ENCODE measurements at regions not wholly inside any gene's neighbourhood (a gene's known extent, or its start where the extent isn't known, plus 50 kb on each side); places are given as distances from the start of the nearest gene placed in this dataset.
"Not testable (repeated sequence)": the region's sequence is repeated elsewhere in the genome, so short reads cannot be mapped to it uniquely, and the experiment has no call there.

GRCh38 chr15:70374096-70374495 lies 276.4 kb upstream of the TLE3 start:
- no peak for TF ChIP-seq CTCF (IDR thresholded peaks at IDR 0.05)
- H3K79me2 ChIP-seq = no peaks in the 10 kb centered on the region
- H3K27ac ChIP-seq = no peak overlapping the region
- no peak overlapping the region for H3K4me2 ChIP-seq (ENCODE audit: low read length)
- no peak overlapping the region for H2AFZ ChIP-seq
- H3K9me3 ChIP-seq (ENCODE audit: control insufficient read depth, low read length) = no peaks in the 10 kb centered on the region
- H3K4me3 ChIP-seq (ENCODE audit: low read depth, low read length) = no peak overlapping the region
- no peaks in the 10 kb centered on the region for H3K36me3 ChIP-seq (ENCODE audit: control insufficient read depth, insufficient read depth, low read length)
- H3K4me1 ChIP-seq = no peaks in the 10 kb centered on the region
- H3K27me3 ChIP-seq (ENCODE audit: control insufficient read depth, insufficient read depth, low read length) = no peaks in the 10 kb centered on the region
- no peak overlapping the region for H3K9ac ChIP-seq

GRCh38 chr15:70373439-70373838 lies 275.7 kb upstream of the TLE3 start:
- H3K79me2 ChIP-seq; H3K4me2 ChIP-seq (ENCODE audit: low read length); H3K9ac ChIP-seq: not testable (repeated sequence)

GRCh38 chr15:70367913-70368705 lies 270.4 kb upstream of the TLE3 start:
- not testable (repeated sequence) for H3K9me3 ChIP-seq (ENCODE audit: control insufficient read depth, low read length); H3K27me3 ChIP-seq (ENCODE audit: control insufficient read depth, insufficient read depth, low read length); H3K4me2 ChIP-seq (ENCODE audit: low read length); H3K4me1 ChIP-seq; H3K36me3 ChIP-seq (ENCODE audit: control insufficient read depth, insufficient read depth, low read length); H3K79me2 ChIP-seq; H3K27ac ChIP-seq; H2AFZ ChIP-seq; H3K9ac ChIP-seq; H3K4me3 ChIP-seq (ENCODE audit: low read depth, low read length)

More at GRCh38 chr15:70373439-70373838, 275.7 kb upstream of the TLE3 start:
- H3K4me1 ChIP-seq; H3K9me3 ChIP-seq (ENCODE audit: control insufficient read depth, low read length); H3K27me3 ChIP-seq (ENCODE audit: control insufficient read depth, insufficient read depth, low read length); H2AFZ ChIP-seq; H3K27ac ChIP-seq; H3K4me3 ChIP-seq (ENCODE audit: low read depth, low read length); H3K36me3 ChIP-seq (ENCODE audit: control insufficient read depth, insufficient read depth, low read length): not testable (repeated sequence)

GRCh38 chr15:70364023-70364422 lies 266.3 kb upstream of the TLE3 start:
- not testable (repeated sequence) for H3K79me2 ChIP-seq; H2AFZ ChIP-seq; H3K4me2 ChIP-seq (ENCODE audit: low read length); H3K4me1 ChIP-seq; H3K27ac ChIP-seq; H3K9ac ChIP-seq; H3K9me3 ChIP-seq (ENCODE audit: control insufficient read depth, low read length); H3K4me3 ChIP-seq (ENCODE audit: low read depth, low read length); H3K36me3 ChIP-seq (ENCODE audit: control insufficient read depth, insufficient read depth, low read length); H3K27me3 ChIP-seq (ENCODE audit: control insufficient read depth, insufficient read depth, low read length)

GRCh38 chr15:70362886-70363285 lies 265.2 kb upstream of the TLE3 start:
- Histone ChIP-seq H3K9ac (no peak overlapping the region), H3K4me1 (no peaks in the 10 kb centered on the region), H3K27ac (no peak overlapping the region), H3K9me3 (ENCODE audit: control insufficient read depth, low read length) (no peaks in the 10 kb centered on the region), H3K4me3 (ENCODE audit: low read depth, low read length) (no peak overlapping the region), H3K36me3 (ENCODE audit: control insufficient read depth, insufficient read depth, low read length) (no peaks in the 10 kb centered on the region), H3K4me2 (ENCODE audit: low read length) (no peak overlapping the region), H2AFZ (no peak overlapping the region), H3K79me2 (no peaks in the 10 kb centered on the region), H3K27me3 (ENCODE audit: control insufficient read depth, insufficient read depth, low read length) (no peaks in the 10 kb centered on the region)
- TF ChIP-seq CTCF (IDR thresholded peaks at IDR 0.05) = peak; percentile 20

GRCh38 chr15:70362350-70362749 lies 264.6 kb upstream of the TLE3 start:
- H3K4me2 ChIP-seq (ENCODE audit: low read length) = no peak overlapping the region
- TF ChIP-seq CTCF (IDR thresholded peaks at IDR 0.05) = no peak
- H3K36me3 ChIP-seq (ENCODE audit: control insufficient read depth, insufficient read depth, low read length) = no peaks in the 10 kb centered on the region
- no peak overlapping the region for H3K27ac ChIP-seq
- H3K79me2 ChIP-seq = no peaks in the 10 kb centered on the region
- H3K4me1 ChIP-seq = no peaks in the 10 kb centered on the region
- H3K9ac ChIP-seq = no peak overlapping the region
- no peak overlapping the region for H3K4me3 ChIP-seq (ENCODE audit: low read depth, low read length)
- no peak overlapping the region for H2AFZ ChIP-seq
- H3K27me3 ChIP-seq (ENCODE audit: control insufficient read depth, insufficient read depth, low read length) = no peaks in the 10 kb centered on the region
- H3K9me3 ChIP-seq (ENCODE audit: control insufficient read depth, low read length) = no peaks in the 10 kb centered on the region

All from parathyroid adenoma (tissue), 2 donors.